SJCRH30 (cell line): ENCODE measurements at regions not wholly inside any gene's neighbourhood (a gene's known extent, or its start where the extent isn't known, plus 50 kb on each side); places are given as distances from the start of the nearest gene placed in this dataset.

Source experiments
- DNase-seq, 2 experiments: peaks; one replicate each; pipeline ENCODE4 v3.0.0-alpha.2; 2015 to 2020
- H3K27ac ChIP-seq: fragments of 250-450 bp; sonication (Bioruptor Pico); 2 replicates; pipeline ENCODE4 v1.5.1; 2020; ENCODE audit warnings: mild to moderate bottlenecking, moderate library complexity
- H3K27me3 ChIP-seq: fragments of 250-450 bp; sonication (Bioruptor Pico); 2 replicates; pipeline ENCODE4 v1.5.1; 2020; ENCODE audit warnings: mild to moderate bottlenecking, moderate library complexity
- H3K36me3 ChIP-seq: fragments of 250-450 bp; sonication (Bioruptor Pico); 2 replicates; pipeline ENCODE4 v1.5.1; 2020; ENCODE audit warnings: mild to moderate bottlenecking, moderate library complexity
- H3K4me1 ChIP-seq: fragments of 250-450 bp; sonication (Bioruptor Pico); 2 replicates; pipeline ENCODE4 v1.5.1; 2020; ENCODE audit warnings: mild to moderate bottlenecking, moderate library complexity
- H3K4me3 ChIP-seq: fragments of 250-450 bp; sonication (Bioruptor Pico); 2 replicates; pipeline ENCODE4 v1.5.1; 2020; ENCODE audit warnings: mild to moderate bottlenecking, moderate library complexity
- H3K9me3 ChIP-seq: fragments of 250-450 bp; sonication (Bioruptor Pico); replicated peaks from 2 replicates; pipeline ENCODE4 v1.5.1; 2020; ENCODE audit warnings: mild to moderate bottlenecking, moderate library complexity

- Histone ChIP-seq H3K36me3 (no peaks in the 10 kb centered on the region), H3K4me3 (no peak overlapping the region), H3K9me3 (no peaks in the 10 kb centered on the region), H3K27ac (no peak overlapping the region), H3K27me3 (no peaks in the 10 kb centered on the region), H3K4me1 (no peaks in the 10 kb centered on the region)
- DNase-seq: no peak
These were observed 1222.4 kb upstream of the PRKX start for GRCh38 chrX:4935846-4936245.

- Histone ChIP-seq H3K27ac (no peak overlapping the region), H3K4me3 (no peak overlapping the region), H3K36me3 (no peaks in the 10 kb centered on the region), H3K27me3 (no peaks in the 10 kb centered on the region), H3K4me1 (no peaks in the 10 kb centered on the region), H3K9me3 (no peaks in the 10 kb centered on the region)
- DNase-seq: no peak
These were observed 1222.0 kb upstream of the PRKX start for GRCh38 chrX:4935401-4935800.

- Histone ChIP-seq H3K4me3 (no peak overlapping the region), H3K27ac (no peak overlapping the region), H3K36me3 (no peaks in the 10 kb centered on the region), H3K4me1 (no peaks in the 10 kb centered on the region), H3K27me3 (no peaks in the 10 kb centered on the region), H3K9me3 (no peaks in the 10 kb centered on the region)
- DNase-seq: no peak
These were observed 1219.3 kb upstream of the PRKX start for GRCh38 chrX:4932790-4933189.

GRCh38 chrX:4930426-4930825 lies 1217.0 kb upstream of the PRKX start:
- no peaks in the 10 kb centered on the region for H3K4me1 ChIP-seq
- no peak overlapping the region for H3K27ac ChIP-seq
- H3K4me3 ChIP-seq: no peak overlapping the region
- H3K27me3 ChIP-seq: no peaks in the 10 kb centered on the region
- no peaks in the 10 kb centered on the region for H3K9me3 ChIP-seq
- no peak for DNase-seq
- H3K36me3 ChIP-seq: no peaks in the 10 kb centered on the region

GRCh38 chrX:4925911-4926310 lies 1212.5 kb upstream of the PRKX start:
- H3K27ac ChIP-seq: no peak overlapping the region
- no peak overlapping the region for H3K4me3 ChIP-seq
- H3K27me3 ChIP-seq: no peaks in the 10 kb centered on the region
- H3K4me1 ChIP-seq: no peaks in the 10 kb centered on the region
- no peak for DNase-seq
- H3K36me3 ChIP-seq: no peaks in the 10 kb centered on the region
- H3K9me3 ChIP-seq: no peaks in the 10 kb centered on the region

GRCh38 chrX:4909348-4909747 lies 1195.9 kb upstream of the PRKX start:
- H3K27ac ChIP-seq: no peak overlapping the region
- no peaks in the 10 kb centered on the region for H3K4me1 ChIP-seq
- DNase-seq: no peak
- no peaks in the 10 kb centered on the region for H3K36me3 ChIP-seq
- no peaks in the 10 kb centered on the region for H3K27me3 ChIP-seq
- no peak overlapping the region for H3K4me3 ChIP-seq
- H3K9me3 ChIP-seq: no peaks in the 10 kb centered on the region

- Histone ChIP-seq H3K36me3 (no peaks in the 10 kb centered on the region), H3K4me1 (no peaks in the 10 kb centered on the region), H3K27me3 (no peaks in the 10 kb centered on the region), H3K9me3 (no peaks in the 10 kb centered on the region), H3K4me3 (no peak overlapping the region), H3K27ac (no peak overlapping the region)
- no peak for DNase-seq
These were observed 1192.1 kb upstream of the PRKX start for GRCh38 chrX:4905576-4905975.

- Histone ChIP-seq H3K4me1 (no peaks in the 10 kb centered on the region), H3K27ac (no peak overlapping the region), H3K27me3 (no peaks in the 10 kb centered on the region), H3K9me3 (no peaks in the 10 kb centered on the region), H3K36me3 (no peaks in the 10 kb centered on the region), H3K4me3 (no peak overlapping the region)
- DNase-seq: no peak
These were observed 1167.8 kb upstream of the PRKX start for GRCh38 chrX:4881277-4881676.

GRCh38 chrX:4878640-4879039 lies 1165.2 kb upstream of the PRKX start:
- Histone ChIP-seq H3K4me1 (no peaks in the 10 kb centered on the region), H3K9me3 (no peaks in the 10 kb centered on the region), H3K27me3 (no peaks in the 10 kb centered on the region), H3K27ac (no peak overlapping the region), H3K36me3 (no peaks in the 10 kb centered on the region), H3K4me3 (no peak overlapping the region)
- DNase-seq: no peak

GRCh38 chrX:4876268-4876667 lies 1162.8 kb upstream of the PRKX start:
- Histone ChIP-seq H3K36me3 (no peaks in the 10 kb centered on the region), H3K9me3 (no peaks in the 10 kb centered on the region), H3K27me3 (no peaks in the 10 kb centered on the region), H3K27ac (no peak overlapping the region), H3K4me1 (no peaks in the 10 kb centered on the region), H3K4me3 (no peak overlapping the region)
- no peak for DNase-seq

GRCh38 chrX:4851534-4851933 lies 1138.1 kb upstream of the PRKX start:
- Histone ChIP-seq H3K9me3 (no peaks in the 10 kb centered on the region), H3K27me3 (no peaks in the 10 kb centered on the region), H3K4me1 (no peaks in the 10 kb centered on the region), H3K4me3 (no peak overlapping the region), H3K27ac (no peak overlapping the region), H3K36me3 (no peaks in the 10 kb centered on the region)
- DNase-seq: no peak

- no peak for DNase-seq
- Histone ChIP-seq H3K27me3 (no peaks in the 10 kb centered on the region), H3K36me3 (no peaks in the 10 kb centered on the region), H3K4me1 (no peaks in the 10 kb centered on the region), H3K4me3 (no peak overlapping the region), H3K27ac (no peak overlapping the region), H3K9me3 (no peaks in the 10 kb centered on the region)
These were observed 1136.9 kb upstream of the PRKX start for GRCh38 chrX:4850312-4850711.

GRCh38 chrX:4844376-4844775 lies 1130.9 kb upstream of the PRKX start:
- Histone ChIP-seq H3K9me3 (no peaks in the 10 kb centered on the region), H3K27ac (no peak overlapping the region), H3K4me3 (no peak overlapping the region), H3K27me3 (no peaks in the 10 kb centered on the region), H3K4me1 (no peaks in the 10 kb centered on the region), H3K36me3 (no peaks in the 10 kb centered on the region)
- no peak for DNase-seq

- Histone ChIP-seq H3K4me1 (no peaks in the 10 kb centered on the region), H3K36me3 (no peaks in the 10 kb centered on the region), H3K27ac (no peak overlapping the region), H3K9me3 (no peaks in the 10 kb centered on the region), H3K27me3 (no peaks in the 10 kb centered on the region), H3K4me3 (no peak overlapping the region)
- no peak for DNase-seq
These were observed 1127.8 kb upstream of the PRKX start for GRCh38 chrX:4841216-4841745.

GRCh38 chrX:4831574-4831973 lies 1118.1 kb upstream of the PRKX start:
- Histone ChIP-seq H3K4me3 (no peak overlapping the region), H3K9me3 (no peaks in the 10 kb centered on the region), H3K4me1 (no peaks in the 10 kb centered on the region), H3K27ac (no peak overlapping the region), H3K27me3 (no peaks in the 10 kb centered on the region), H3K36me3 (no peaks in the 10 kb centered on the region)
- no peak for DNase-seq

- Histone ChIP-seq H3K36me3 (no peaks in the 10 kb centered on the region), H3K27ac (no peak overlapping the region), H3K9me3 (no peaks in the 10 kb centered on the region), H3K4me3 (no peak overlapping the region), H3K4me1 (no peaks in the 10 kb centered on the region), H3K27me3 (no peaks in the 10 kb centered on the region)
- no peak for DNase-seq
These were observed 1117.6 kb upstream of the PRKX start for GRCh38 chrX:4830880-4831557.
